ENCODE measurements at regions not wholly inside any gene's neighbourhood (a gene's known extent, or its start where the extent isn't known, plus 50 kb on each side); places are given as distances from the start of the nearest gene placed in this dataset.
"Not testable (repeated sequence)": the region's sequence is repeated elsewhere in the genome, so short reads cannot be mapped to it uniquely, and the experiment has no call there.

GRCh38 chrX:25860322-25860721, 277.8 kb upstream of the MAGEB18 start:
- no peaks in the 10 kb centered on the region for H3K27me3 ChIP-seq (ENCODE audit: control insufficient read depth, insufficient read depth, low read length)
- H3K36me3 ChIP-seq (ENCODE audit: control insufficient read depth, insufficient read depth, low read length) = no peaks in the 10 kb centered on the region
- H3K9ac ChIP-seq (ENCODE audit: low read length) = no peak overlapping the region
- H3K4me1 ChIP-seq (ENCODE audit: control insufficient read depth, insufficient read depth, low read length) = no peaks in the 10 kb centered on the region
- H3K27ac ChIP-seq (ENCODE audit: low read depth, low read length) = no peak overlapping the region
- H3K4me3 ChIP-seq (ENCODE audit: low read length) = no peak overlapping the region

- Histone ChIP-seq H3K4me1 (ENCODE audit: control insufficient read depth, insufficient read depth, low read length) (no peaks in the 10 kb centered on the region), H3K27ac (ENCODE audit: low read depth, low read length) (no peak overlapping the region), H3K4me3 (ENCODE audit: low read length) (no peak overlapping the region), H3K27me3 (ENCODE audit: control insufficient read depth, insufficient read depth, low read length) (no peaks in the 10 kb centered on the region), H3K9ac (ENCODE audit: low read length) (no peak overlapping the region), H3K36me3 (ENCODE audit: control insufficient read depth, insufficient read depth, low read length) (no peaks in the 10 kb centered on the region)
Measured at GRCh38 chrX:25869761-25870160, 268.4 kb upstream of the MAGEB18 start.

GRCh38 chrX:25872786-25873185, 265.4 kb upstream of the MAGEB18 start:
- Histone ChIP-seq H3K4me3 (ENCODE audit: low read length) (no peak overlapping the region), H3K9ac (ENCODE audit: low read length) (no peak overlapping the region), H3K27ac (ENCODE audit: low read depth, low read length) (no peak overlapping the region), H3K36me3 (ENCODE audit: control insufficient read depth, insufficient read depth, low read length) (no peaks in the 10 kb centered on the region), H3K27me3 (ENCODE audit: control insufficient read depth, insufficient read depth, low read length) (no peaks in the 10 kb centered on the region), H3K4me1 (ENCODE audit: control insufficient read depth, insufficient read depth, low read length) (no peaks in the 10 kb centered on the region)

GRCh38 chrX:25873196-25873595, 264.9 kb upstream of the MAGEB18 start:
- Histone ChIP-seq H3K4me1 (ENCODE audit: control insufficient read depth, insufficient read depth, low read length) (no peaks in the 10 kb centered on the region), H3K27ac (ENCODE audit: low read depth, low read length) (no peak overlapping the region), H3K27me3 (ENCODE audit: control insufficient read depth, insufficient read depth, low read length) (no peaks in the 10 kb centered on the region), H3K4me3 (ENCODE audit: low read length) (no peak overlapping the region), H3K36me3 (ENCODE audit: control insufficient read depth, insufficient read depth, low read length) (no peaks in the 10 kb centered on the region), H3K9ac (ENCODE audit: low read length) (no peak overlapping the region)

- Histone ChIP-seq H3K27me3 (ENCODE audit: control insufficient read depth, insufficient read depth, low read length) (no peaks in the 10 kb centered on the region), H3K4me1 (ENCODE audit: control insufficient read depth, insufficient read depth, low read length) (no peaks in the 10 kb centered on the region), H3K27ac (ENCODE audit: low read depth, low read length) (no peak overlapping the region), H3K36me3 (ENCODE audit: control insufficient read depth, insufficient read depth, low read length) (no peaks in the 10 kb centered on the region), H3K9ac (ENCODE audit: low read length) (no peak overlapping the region), H3K4me3 (ENCODE audit: low read length) (no peak overlapping the region)
Measured at GRCh38 chrX:25878806-25879205, 259.3 kb upstream of the MAGEB18 start.

- H3K36me3 ChIP-seq (ENCODE audit: control insufficient read depth, insufficient read depth, low read length); H3K27me3 ChIP-seq (ENCODE audit: control insufficient read depth, insufficient read depth, low read length); H3K27ac ChIP-seq (ENCODE audit: low read depth, low read length); H3K4me1 ChIP-seq (ENCODE audit: control insufficient read depth, insufficient read depth, low read length); H3K4me3 ChIP-seq (ENCODE audit: low read length); H3K9ac ChIP-seq (ENCODE audit: low read length): not testable (repeated sequence)
Measured at GRCh38 chrX:25882503-25882902, 255.6 kb upstream of the MAGEB18 start.

- Histone ChIP-seq H3K27ac (ENCODE audit: low read depth, low read length) (no peak overlapping the region), H3K36me3 (ENCODE audit: control insufficient read depth, insufficient read depth, low read length) (no peaks in the 10 kb centered on the region)
Measured at GRCh38 chrX:25897758-25898157, 240.4 kb upstream of the MAGEB18 start.

GRCh38 chrX:25905728-25906127, 232.4 kb upstream of the MAGEB18 start:
- not testable (repeated sequence) for H3K9ac ChIP-seq (ENCODE audit: low read length); H3K27me3 ChIP-seq (ENCODE audit: control insufficient read depth, insufficient read depth, low read length); H3K27ac ChIP-seq (ENCODE audit: low read depth, low read length); H3K4me1 ChIP-seq (ENCODE audit: control insufficient read depth, insufficient read depth, low read length); H3K36me3 ChIP-seq (ENCODE audit: control insufficient read depth, insufficient read depth, low read length); H3K4me3 ChIP-seq (ENCODE audit: low read length)

More at GRCh38 chrX:25897758-25898157, 240.4 kb upstream of the MAGEB18 start:
- Histone ChIP-seq H3K4me3 (ENCODE audit: low read length) (no peak overlapping the region), H3K27me3 (ENCODE audit: control insufficient read depth, insufficient read depth, low read length) (no peaks in the 10 kb centered on the region), H3K4me1 (ENCODE audit: control insufficient read depth, insufficient read depth, low read length) (no peaks in the 10 kb centered on the region), H3K9ac (ENCODE audit: low read length) (no peak overlapping the region)

- Histone ChIP-seq H3K9ac (ENCODE audit: low read length) (no peak overlapping the region), H3K36me3 (ENCODE audit: control insufficient read depth, insufficient read depth, low read length) (no peaks in the 10 kb centered on the region), H3K4me1 (ENCODE audit: control insufficient read depth, insufficient read depth, low read length) (no peaks in the 10 kb centered on the region), H3K4me3 (ENCODE audit: low read length) (no peak overlapping the region), H3K27me3 (ENCODE audit: control insufficient read depth, insufficient read depth, low read length) (no peaks in the 10 kb centered on the region), H3K27ac (ENCODE audit: low read depth, low read length) (no peak overlapping the region)
Measured at GRCh38 chrX:25925946-25926345, 212.2 kb upstream of the MAGEB18 start.

GRCh38 chrX:25928316-25928715, 209.8 kb upstream of the MAGEB18 start:
- H3K4me1 ChIP-seq (ENCODE audit: control insufficient read depth, insufficient read depth, low read length) = no peaks in the 10 kb centered on the region

GRCh38 chrX:25941087-25941486, 197.1 kb upstream of the MAGEB18 start:
- no peak overlapping the region for H3K27ac ChIP-seq (ENCODE audit: low read depth, low read length)
- H3K36me3 ChIP-seq (ENCODE audit: control insufficient read depth, insufficient read depth, low read length) = no peaks in the 10 kb centered on the region
- no peak overlapping the region for H3K9ac ChIP-seq (ENCODE audit: low read length)

More at GRCh38 chrX:25928316-25928715, 209.8 kb upstream of the MAGEB18 start:
- Histone ChIP-seq H3K27me3 (ENCODE audit: control insufficient read depth, insufficient read depth, low read length) (no peaks in the 10 kb centered on the region), H3K36me3 (ENCODE audit: control insufficient read depth, insufficient read depth, low read length) (no peaks in the 10 kb centered on the region), H3K9ac (ENCODE audit: low read length) (no peak overlapping the region), H3K27ac (ENCODE audit: low read depth, low read length) (no peak overlapping the region), H3K4me3 (ENCODE audit: low read length) (no peak overlapping the region)

GRCh38 chrX:25941559-25942250, 196.4 kb upstream of the MAGEB18 start:
- Histone ChIP-seq H3K4me3 (ENCODE audit: low read length) (no peak overlapping the region), H3K9ac (ENCODE audit: low read length) (no peak overlapping the region), H3K36me3 (ENCODE audit: control insufficient read depth, insufficient read depth, low read length) (no peaks in the 10 kb centered on the region), H3K27me3 (ENCODE audit: control insufficient read depth, insufficient read depth, low read length) (no peaks in the 10 kb centered on the region), H3K27ac (ENCODE audit: low read depth, low read length) (no peak overlapping the region), H3K4me1 (ENCODE audit: control insufficient read depth, insufficient read depth, low read length) (no peaks in the 10 kb centered on the region)

More at GRCh38 chrX:25941087-25941486, 197.1 kb upstream of the MAGEB18 start:
- no peak overlapping the region for H3K4me3 ChIP-seq (ENCODE audit: low read length)
- no peaks in the 10 kb centered on the region for H3K27me3 ChIP-seq (ENCODE audit: control insufficient read depth, insufficient read depth, low read length)
- no peaks in the 10 kb centered on the region for H3K4me1 ChIP-seq (ENCODE audit: control insufficient read depth, insufficient read depth, low read length)

- Histone ChIP-seq H3K4me1 (ENCODE audit: control insufficient read depth, insufficient read depth, low read length) (no peaks in the 10 kb centered on the region), H3K36me3 (ENCODE audit: control insufficient read depth, insufficient read depth, low read length) (no peaks in the 10 kb centered on the region), H3K27ac (ENCODE audit: low read depth, low read length) (no peak overlapping the region), H3K4me3 (ENCODE audit: low read length) (no peak overlapping the region), H3K9ac (ENCODE audit: low read length) (no peak overlapping the region), H3K27me3 (ENCODE audit: control insufficient read depth, insufficient read depth, low read length) (no peaks in the 10 kb centered on the region)
Measured at GRCh38 chrX:25968920-25969319, 169.2 kb upstream of the MAGEB18 start.

All from rectal smooth muscle tissue (tissue), 1 donor.